ENCODE measurements at regions not wholly inside any gene's neighbourhood (a gene's known extent, or its start where the extent isn't known, plus 50 kb on each side); places are given as distances from the start of the nearest gene placed in this dataset.
A peak's percentile ranks its signal among the peaks of the same experiment; 100 is the strongest.

DNA sequence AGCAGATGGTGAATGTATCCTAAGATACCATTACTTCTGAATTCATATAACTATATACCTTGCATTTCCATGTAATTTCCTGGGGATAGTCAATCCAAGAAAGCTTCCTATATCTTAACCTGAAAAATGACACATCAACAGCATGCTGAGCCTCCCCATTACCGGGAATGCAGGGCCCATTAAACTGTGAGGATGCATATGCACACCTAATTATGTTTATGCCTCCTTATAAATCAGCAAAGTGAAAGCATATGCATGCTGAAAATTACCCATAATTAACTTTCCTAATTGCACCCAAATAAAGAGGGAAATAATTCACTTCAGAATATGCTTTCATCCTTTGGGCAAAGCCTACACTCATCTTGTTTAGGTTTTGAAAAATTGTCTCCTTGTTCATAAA, 663.0 kb downstream of the KCNA4 start:
- no peak for DNase-seq (ENCODE audit: low read depth in 2 of 2)

DNA sequence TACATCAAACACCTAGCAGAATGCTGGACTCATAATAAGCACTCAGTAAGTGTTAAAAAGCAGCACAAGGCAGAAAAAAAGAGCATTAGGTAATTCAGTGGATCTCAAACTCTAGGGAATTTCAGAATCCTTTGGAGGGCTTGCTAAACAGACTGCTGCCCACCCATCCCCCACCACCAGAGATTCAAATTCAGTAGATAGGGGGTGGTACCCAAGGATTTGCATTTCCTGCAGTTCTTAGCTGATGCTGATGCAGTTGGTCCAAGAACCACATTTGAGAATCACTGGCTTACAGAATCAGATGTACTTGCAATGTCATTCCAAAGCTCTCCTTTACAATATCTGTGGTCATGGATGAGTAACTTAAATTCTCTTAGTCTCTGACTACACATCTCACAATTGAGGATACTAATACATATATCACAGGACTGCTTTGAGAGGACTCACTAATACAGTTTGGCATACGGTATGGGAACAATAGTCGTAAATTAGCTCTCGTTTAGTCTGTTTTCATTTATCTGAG, 664.5 kb downstream of the KCNA4 start:
- no peak for DNase-seq (ENCODE audit: low read depth in 2 of 2)

DNA sequence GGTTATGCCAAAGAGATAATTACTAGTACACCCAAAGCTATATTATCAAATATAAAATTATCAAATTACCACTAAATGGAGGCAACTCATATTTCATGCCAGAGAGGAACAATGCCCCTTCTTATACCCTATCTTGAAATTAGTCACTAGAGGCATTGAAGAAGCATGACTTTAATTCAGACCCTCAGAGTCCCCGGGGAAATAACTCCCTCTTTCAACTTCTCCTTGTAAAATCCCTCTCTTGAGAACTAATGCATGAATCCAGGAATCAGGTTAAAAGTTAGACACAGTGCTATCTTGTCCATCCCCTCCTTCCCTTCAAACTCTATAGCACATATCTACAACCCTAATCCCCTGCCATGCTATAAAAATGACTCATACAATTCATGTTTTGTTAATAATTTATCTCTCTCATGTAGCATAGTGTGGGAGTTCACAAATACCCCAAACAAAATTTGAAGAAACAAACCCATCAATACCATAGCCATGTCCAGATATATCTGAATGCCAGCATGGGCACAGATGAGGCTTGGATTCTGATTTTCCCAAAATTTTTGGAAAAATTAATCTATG, 665.4 kb downstream of the KCNA4 start:
- DNase-seq (ENCODE audit: low read depth in 2 of 2), result no peak

DNA sequence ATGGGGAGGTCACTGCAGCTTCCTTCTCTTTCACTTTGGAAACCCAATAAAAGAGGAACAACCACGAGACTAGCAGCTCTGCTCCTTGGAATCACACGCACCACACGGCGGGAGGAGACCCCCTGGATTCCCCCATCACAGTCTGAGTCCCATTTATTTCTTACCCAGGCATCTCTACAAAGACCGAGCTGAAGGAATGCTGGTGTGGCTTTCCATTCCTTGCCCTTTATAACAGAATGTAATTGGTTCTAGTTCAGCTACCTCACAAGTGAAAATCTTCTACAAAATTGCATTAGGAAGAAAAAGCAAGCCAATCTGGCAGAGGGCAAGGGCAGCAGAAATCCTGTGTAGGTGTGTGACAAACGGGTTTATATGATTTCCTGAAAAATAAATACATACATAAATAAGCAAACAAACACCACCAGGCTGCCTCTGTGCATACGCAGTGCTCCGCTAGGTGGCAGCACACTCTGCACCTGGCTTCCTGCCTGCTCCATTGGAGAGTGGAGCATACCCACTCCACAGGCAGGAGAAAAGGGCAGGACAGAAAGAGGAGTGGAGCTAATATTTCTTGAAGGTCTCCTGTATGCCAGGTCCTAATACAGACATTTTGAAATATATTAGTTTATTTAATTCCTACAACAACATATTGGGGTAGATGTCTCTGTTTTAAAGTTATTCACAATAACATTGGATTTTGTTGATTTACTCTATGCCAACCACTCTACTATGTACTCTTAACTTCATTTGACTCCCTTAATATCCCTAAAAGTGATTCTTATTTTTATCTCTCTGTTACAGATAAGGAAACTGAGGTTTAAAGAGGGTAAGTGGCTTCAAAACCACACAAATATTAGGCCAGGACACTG, 673.1 kb downstream of the KCNA4 start:
- peak; percentile 19 to 24 for DNase-seq (ENCODE audit: low read depth in 2 of 2)

DNA sequence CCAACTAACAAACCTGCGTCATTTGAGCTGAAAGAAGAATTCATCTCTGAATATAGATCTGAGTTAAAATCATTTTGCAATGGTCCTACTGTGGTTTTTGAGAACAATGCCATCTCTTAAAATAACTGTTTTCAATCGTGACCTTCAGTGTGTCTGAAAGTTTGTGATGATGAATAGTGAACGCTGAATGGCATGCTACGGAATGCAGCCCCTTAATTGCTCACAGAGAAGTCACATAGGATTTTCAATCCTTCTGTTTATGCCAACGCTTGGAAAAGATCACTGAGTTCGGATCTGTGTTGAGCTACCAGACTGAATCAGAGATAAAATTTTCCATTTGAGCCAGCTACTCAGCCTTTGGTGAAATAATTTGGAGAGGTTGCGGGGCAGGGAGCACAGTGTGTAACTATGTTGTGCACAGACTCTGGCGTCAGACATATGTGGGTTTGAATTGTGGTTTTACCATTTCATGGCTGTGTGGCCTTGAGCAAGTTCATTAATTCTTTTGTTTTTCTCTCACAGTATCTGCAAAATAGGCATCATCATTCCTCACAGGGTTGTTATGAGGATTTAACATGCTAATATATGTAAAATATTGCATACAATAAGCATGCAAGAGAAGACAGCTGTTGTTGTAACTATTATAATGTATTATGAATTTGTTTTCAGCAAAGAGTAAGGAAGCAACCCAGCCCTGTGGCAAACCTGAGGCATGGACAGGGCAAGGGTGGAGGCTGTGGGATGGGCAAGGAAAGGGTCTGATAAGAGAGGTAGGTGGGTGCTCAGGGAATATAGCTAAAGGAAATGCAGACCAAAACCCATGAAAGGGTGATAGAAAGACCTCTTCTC, 679.9 kb downstream of the KCNA4 start:
- DNase-seq (ENCODE audit: low read depth in 2 of 2), result no peak

DNA sequence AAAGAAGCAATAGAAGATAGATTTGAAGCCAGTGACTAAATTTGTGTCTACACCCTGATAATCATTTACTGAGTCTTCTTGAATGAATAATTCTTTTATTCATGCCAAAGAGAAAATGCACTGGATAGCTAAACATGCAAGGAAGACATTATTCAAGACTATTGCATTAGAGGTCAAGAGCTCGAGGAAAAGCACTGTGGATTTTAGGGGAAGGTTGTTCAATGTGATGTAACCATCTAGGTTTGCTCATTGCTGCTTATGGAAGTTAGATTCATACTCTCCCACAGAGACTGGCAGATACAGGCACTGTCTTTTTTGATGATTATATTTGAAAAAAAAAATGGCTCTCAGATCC, 682.1 kb downstream of the KCNA4 start:
- no peak for DNase-seq (ENCODE audit: low read depth in 2 of 2)

DNA sequence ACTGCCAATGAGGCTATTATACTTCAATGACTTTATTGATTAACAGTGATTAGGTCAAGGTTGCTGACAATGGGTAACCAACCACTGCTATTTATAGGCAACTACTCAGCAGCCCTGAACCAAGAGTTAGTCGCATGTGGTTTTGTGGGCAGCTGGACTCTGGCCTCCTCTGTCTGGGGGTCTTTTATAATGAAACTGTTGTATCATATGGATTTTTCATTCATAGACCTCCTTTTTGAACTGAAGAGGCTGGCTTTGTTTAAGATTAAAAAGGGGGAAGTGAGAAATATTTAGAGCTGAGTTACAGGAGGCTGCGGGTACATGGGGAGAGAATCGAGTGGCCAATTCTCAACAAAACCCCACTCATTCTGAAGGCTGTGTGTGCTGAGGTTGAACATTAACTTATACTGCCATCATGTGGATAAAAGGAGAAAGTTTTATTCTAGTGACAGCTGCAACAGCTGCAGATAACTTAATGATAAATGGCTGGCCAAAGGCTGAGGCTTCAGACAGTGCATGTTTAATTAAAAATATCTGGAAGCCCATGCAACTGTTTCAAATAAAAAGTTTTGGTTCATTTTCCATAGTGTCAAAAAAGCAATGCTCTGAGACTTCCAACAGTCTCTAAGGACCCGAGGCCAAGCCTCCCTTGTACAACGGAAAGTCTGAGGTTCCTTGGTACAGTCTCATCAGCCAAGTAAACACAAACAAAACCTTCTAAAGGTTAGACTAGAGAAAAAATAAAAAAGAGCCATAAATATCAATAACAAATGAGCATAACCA, 682.6 kb downstream of the KCNA4 start:
- DNase-seq (ENCODE audit: low read depth in 2 of 2), result no peak

DNA sequence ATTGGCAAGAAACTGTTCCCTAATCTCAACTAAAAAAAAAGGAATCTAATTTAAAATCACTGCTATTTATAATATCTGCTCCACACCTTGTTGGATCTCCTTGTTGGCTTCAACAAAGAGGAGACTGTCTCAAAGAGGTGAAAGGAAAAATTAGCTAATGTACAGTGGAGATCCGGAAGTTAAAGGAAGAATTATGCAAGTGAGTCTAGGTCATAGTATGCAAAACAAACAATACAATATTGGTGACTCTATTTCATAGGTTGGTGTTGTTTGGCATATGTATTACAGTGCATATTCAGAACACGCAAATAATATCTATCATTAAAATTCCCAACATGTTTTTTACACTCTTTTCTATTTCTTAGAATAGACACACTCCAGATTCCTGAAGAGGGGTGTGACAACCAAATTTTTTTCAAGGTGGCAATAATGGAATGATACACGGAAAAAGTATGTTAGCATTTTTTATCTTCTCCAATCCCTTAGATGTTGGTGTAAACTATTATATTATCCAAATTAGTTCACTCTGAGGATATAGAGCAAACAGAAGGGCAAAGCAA, 685.3 kb downstream of the KCNA4 start:
- DNase-seq (ENCODE audit: low read depth in 2 of 2), result no peak

DNA sequence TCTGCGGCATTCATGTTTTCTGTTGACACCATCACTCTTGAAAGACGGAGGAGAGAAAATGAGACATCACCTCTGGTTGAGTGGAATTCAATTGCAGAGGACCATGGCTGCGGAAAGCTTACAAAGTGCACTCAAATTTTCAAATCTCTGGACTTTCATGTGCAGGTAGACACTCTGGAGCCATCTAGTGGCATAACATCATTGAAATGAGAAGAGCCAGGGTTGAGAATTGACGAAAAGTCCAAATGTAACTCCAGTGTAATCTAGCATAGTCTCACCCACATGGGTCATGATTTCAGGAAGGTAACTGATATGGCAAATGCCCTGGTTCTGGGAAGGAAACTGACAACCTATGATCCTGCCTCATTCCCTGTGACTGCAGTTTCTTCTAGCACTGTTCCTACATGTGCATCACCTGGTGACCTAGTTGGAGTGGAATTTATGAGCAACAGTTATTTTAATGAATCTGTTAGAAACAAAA, 687.8 kb downstream of the KCNA4 start:
- DNase-seq (ENCODE audit: low read depth in 2 of 2), result no peak

DNA sequence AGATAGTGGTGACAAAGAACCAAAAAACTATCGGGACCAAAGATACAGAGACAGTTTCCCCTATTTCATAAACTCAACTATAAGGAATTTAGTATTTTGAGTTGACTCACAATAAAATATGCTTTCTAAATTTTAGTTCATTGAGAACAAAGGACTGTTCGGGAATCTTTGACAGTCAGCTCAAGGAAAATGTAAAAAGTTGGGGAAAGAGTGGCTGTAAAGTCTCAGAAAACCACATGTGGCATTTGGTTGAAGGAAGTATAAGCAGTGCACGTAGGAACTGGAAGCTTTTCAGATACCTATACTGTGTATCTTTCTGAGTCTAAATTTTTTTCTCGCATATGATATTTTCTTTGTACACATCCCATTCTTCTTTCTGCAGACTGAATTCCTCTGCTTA, 688.9 kb downstream of the KCNA4 start:
- no peak for DNase-seq (ENCODE audit: low read depth in 2 of 2)

DNA sequence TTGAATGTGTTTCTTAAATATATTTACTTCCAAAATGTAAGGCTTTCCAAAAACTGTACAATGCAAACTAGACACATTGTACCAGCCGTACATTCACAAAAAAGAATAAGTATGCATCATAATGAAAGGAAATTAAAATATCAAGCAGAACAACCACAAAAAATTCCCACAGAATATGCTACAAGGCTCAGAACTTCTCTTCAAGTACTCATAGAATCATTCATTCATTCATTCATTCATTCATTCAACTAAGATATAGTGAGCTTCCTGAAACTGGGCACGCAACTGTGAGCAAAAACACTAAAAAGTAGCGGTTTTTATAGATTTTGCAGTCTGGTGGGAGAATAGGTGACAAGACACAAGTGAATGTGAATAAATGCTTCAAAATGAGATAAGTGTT, 690.1 kb downstream of the KCNA4 start:
- no peak for DNase-seq (ENCODE audit: low read depth in 2 of 2)

DNA sequence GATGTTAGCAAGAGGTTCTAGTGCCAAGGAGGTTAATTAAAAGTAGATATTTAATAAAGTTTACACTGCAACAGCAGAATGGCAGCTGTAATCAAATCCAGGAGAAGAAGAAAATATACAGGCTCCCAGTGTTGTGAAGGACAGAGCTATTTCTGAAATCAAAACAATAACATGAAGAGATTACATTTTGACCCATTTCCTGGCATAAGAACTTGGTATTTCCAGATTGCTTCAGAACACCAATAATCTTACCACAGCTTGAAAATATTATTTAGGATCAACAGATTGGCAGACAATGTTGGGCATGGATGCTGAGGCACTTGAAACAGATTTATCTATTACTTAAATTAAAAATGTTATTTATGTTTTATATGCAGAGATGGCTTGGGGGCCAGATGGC, 692.5 kb downstream of the KCNA4 start:
- no peak for DNase-seq (ENCODE audit: low read depth in 2 of 2)

DNA sequence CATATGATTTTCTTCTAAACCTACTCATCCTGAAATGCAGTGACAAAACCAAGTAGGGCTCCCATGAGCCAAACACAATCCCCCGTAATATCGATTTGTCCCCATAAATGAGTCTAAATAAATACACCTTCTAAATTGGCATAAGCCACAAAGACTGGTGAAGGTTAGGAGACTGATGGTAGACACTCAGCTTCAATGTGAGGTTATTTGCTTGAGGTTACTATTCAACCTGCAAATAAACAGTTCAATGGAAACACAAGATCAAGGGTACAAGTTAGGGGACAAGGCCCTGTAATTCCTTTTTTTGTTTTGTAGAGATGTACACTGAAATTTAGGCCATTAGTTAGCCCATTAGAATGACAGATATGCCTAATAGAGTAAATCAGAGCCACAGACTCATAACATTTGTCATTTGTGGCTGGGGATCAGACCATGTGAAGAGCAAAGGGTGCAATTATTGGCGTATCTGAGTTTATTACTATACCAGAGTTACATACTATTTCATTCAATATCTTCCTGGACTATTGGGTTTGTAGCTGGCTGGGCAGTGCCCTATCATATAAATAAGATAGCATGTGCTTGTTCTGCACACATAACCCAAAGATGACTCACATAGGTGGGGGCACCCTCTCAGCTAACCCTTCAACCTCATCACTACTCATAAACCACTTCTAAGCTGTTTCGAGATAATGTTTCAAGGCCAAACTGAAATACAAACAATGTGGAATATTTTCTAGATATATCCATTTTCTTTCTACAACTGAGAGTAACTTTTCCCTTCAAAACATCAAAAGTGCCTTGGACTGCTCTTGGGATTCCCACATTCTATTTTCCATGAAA, 695.3 kb downstream of the KCNA4 start:
- DNase-seq (ENCODE audit: low read depth in 2 of 2), result no peak

DNA sequence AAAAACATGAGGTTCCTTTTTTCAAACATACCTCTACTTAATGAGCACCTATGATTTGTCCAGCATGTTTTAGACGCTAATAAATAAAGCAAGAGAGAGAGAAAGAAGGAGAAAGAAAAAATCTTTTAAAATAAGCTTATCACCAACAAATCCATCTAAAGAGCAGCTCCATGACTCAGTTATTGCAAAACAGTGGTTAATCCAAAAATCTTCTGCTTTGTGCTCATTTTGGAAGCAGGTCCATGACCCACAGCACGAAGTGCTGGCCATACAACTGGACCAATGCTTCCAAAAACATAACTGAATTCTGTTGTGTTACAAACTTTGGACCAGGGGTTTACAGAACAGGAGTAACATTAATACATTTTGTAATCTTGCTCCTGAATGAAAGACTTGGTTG, 696.6 kb downstream of the KCNA4 start:
- no peak for DNase-seq (ENCODE audit: low read depth in 2 of 2)

DNA sequence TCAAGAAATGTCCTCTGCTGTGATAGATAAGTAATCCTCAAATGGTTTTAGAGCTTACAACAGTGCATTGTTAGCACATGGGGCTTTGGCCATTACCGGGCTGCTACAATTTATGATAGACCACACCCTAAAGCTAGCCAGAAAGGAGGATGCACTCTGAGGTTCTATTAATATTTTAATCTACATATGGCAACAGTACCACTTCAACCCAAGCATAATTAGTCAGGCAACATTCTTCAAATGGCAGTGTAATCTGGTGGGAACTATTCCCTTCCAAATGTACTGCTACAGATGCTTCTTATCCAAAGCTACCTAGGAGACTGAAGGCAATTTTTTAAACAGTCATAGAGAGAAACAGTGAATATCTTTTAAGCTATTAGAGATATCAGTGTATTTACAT, 697.6 kb downstream of the KCNA4 start:
- DNase-seq (ENCODE audit: low read depth in 2 of 2), result no peak

DNA sequence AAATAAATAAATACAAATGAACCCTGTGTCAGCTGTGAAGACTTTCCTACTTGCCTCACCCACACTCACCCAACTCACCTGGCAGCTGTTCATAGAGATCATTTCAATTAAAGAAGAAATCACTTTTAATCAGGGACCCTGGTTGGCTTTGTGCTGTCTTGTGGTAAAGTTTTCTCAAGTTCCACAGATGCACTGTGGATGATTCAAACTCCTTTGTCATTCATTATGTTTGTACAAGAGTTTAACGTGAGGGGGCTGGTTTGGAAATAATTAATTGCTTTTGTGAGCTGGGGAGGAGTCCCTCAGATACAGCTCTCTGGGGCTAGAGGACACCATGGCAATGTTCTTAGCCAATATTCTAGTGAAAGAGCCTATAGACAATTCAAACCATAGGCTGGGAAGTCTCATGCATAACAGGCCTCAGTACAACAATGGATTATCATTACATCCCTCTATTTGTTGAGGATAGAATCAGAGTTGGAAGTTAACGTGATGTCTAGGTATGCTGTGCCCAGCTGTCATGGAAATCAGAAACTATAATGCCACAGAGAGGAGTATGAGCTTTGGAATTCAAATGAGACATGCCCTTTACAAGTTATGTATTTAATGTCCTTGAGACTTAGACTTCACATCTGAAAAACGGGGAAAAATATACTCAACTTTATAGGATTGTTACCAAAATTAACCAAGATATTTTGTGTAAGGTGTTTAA, 698.5 kb downstream of the KCNA4 start:
- DNase-seq (ENCODE audit: low read depth in 2 of 2), result no peak

DNA sequence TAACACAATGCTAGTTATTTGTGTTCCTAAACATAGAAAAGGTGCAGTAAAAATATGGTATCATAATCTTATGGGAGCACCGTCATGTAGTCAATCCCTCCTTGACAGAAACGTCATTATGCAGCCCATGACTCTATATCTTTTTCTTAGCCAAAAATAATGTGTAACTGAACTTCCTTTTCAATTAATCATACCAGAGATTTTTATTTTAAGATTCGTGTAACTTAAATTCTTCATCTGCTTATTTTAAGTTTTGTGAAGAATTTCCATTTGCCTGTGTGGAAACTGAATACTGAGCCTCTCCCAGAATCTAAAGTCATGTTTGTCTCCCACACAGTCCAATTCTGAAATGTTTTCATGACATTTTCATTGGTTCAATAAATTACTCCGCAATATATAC, 699.1 kb downstream of the KCNA4 start:
- no peak for DNase-seq (ENCODE audit: low read depth in 2 of 2)

DNA sequence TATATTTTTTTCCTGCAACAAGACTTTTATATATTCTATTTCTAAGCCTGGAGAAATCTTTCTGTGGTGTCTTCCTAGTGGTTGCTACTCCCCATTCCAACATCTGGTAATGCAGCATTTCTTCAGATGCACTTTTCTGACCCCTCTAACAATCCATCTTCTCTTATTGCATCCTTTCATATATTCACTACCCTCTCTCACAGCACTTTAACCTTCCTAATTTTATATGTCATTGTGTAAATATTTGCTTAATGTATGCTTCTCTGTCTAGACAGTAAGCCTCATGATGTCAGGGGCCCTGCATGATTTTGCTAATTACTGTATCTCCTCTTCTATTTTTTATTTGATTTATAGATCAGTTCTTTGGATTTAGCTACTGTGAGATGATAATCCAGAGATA, 701.6 kb downstream of the KCNA4 start:
- no peak for DNase-seq (ENCODE audit: low read depth in 2 of 2)

DNA sequence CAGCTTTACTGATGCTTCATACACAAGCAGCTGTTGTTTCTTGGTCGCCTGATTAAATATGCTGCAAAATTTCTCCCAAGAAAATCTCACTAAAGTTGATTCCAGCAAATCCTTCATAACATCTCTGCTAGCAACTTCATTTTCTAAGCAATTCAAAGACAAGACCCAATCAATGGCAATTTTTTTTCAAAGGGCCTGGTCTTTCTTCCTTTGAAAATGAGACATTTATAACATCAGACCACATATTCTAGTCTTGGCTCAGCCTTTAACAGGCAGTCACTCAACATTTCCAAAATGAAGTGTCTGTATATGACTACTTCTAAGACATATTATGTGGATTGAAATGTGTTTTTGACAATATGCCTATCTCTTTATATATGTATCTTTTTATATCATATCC, 702.6 kb downstream of the KCNA4 start:
- DNase-seq (ENCODE audit: low read depth in 2 of 2), result no peak

DNA sequence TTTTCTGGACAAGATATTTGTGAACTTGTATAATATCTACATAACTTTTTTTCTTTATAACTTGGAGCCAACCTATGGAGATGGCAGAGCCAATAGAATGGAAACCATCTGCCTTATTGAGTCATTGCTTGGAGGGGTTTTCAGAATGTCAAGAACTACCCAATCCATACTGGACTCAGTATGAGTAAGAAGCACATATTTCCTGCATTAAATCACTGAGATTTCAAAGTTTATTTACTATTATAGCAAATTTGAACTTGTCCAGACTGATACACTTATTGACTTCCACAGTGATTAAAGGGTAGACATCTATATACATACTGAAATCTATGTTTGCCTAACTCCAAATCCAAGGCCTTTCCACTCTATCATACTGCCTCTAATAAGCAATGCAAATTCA, 704.0 kb downstream of the KCNA4 start:
- DNase-seq (ENCODE audit: low read depth in 2 of 2), result no peak
